SK-N-SH treated with all-trans-retinoic acid at 6 μM for 48 hours (cell line): ENCODE measurements at regions not wholly inside any gene's neighbourhood (a gene's known extent, or its start where the extent isn't known, plus 50 kb on each side); places are given as distances from the start of the nearest gene placed in this dataset.

Source experiments
- ATAC-seq: fragments of 200-7000 bp; cut with Tn5 transposase; 3 replicates; pipeline ENCODE4 v1.9.1; 2020; ENCODE audit warnings: mild to moderate bottlenecking, moderate library complexity
- ARNTL ChIP-seq: fragments of 450-650 bp; formaldehyde crosslinking; IDR thresholded peaks from 2 replicates; pipeline ENCODE4 v1.5.0; 2020; ENCODE audit warnings: low read depth, mild to moderate bottlenecking, moderate library complexity, borderline replicate concordance
- BACH2 ChIP-seq: fragments of 250-450 bp; sonication (Bioruptor Pico); IDR thresholded peaks from 2 replicates; pipeline ENCODE4 v1.9.0; 2021; ENCODE audit warnings: mild to moderate bottlenecking, borderline replicate concordance
- CSDC2 ChIP-seq: fragments of 250-450 bp; sonication (Bioruptor Pico); IDR thresholded peaks from 2 replicates; pipeline ENCODE4 v1.5.0; 2020; ENCODE audit warnings: mild to moderate bottlenecking, moderate library complexity
- ESRRG ChIP-seq: fragments of 250-450 bp; sonication (Bioruptor Pico); IDR thresholded peaks from 2 replicates; pipeline ENCODE4 v1.6.1; 2021; ENCODE audit warnings: mild to moderate bottlenecking
- OSR1 ChIP-seq: fragments of 250-450 bp; sonication (Bioruptor Pico); IDR thresholded peaks from 2 replicates; pipeline ENCODE4 v1.8.0; 2022; ENCODE audit warnings: moderate library complexity, mild to moderate bottlenecking, inconsistent platforms
- PPARA ChIP-seq: fragments of 250-450 bp; sonication (Bioruptor Pico); IDR thresholded peaks from 2 replicates; pipeline ENCODE4 v1.5.0; 2020; ENCODE audit warnings: mild to moderate bottlenecking, borderline replicate concordance
- RARB ChIP-seq: fragments of 250-450 bp; sonication (Bioruptor Pico); IDR thresholded peaks from 2 replicates; pipeline ENCODE4 v1.8.0; 2021; ENCODE audit warnings: mild to moderate bottlenecking, moderate library complexity
- SNAI2 ChIP-seq: fragments of 250-450 bp; sonication (Bioruptor Pico); IDR thresholded peaks from 2 replicates; pipeline ENCODE4 v1.5.0; 2020; ENCODE audit warnings: mild to moderate bottlenecking, moderate library complexity
- TCF4 ChIP-seq: fragments of 250-450 bp; sonication (Bioruptor Pico); IDR thresholded peaks from 2 replicates; pipeline ENCODE4 v1.8.0; 2021; ENCODE audit warnings: mild to moderate bottlenecking, moderate library complexity, borderline replicate concordance
- TOX ChIP-seq: fragments of 250-450 bp; sonication (Bioruptor Pico); IDR thresholded peaks from 2 replicates; pipeline ENCODE4 v1.8.0; 2021; ENCODE audit warnings: mild to moderate bottlenecking, moderate library complexity, borderline replicate concordance
- ZFP3 ChIP-seq: fragments of 250-450 bp; sonication (Bioruptor Pico); IDR thresholded peaks from 2 replicates; pipeline ENCODE4 v1.5.0; 2020; ENCODE audit warnings: mild to moderate bottlenecking, moderate library complexity
- ZFP30 ChIP-seq: fragments of 450-650 bp; formaldehyde crosslinking; IDR thresholded peaks from 2 replicates; pipeline ENCODE4 v1.5.0; 2022; ENCODE audit warnings: mild to moderate bottlenecking, moderate library complexity
- ZNF565 ChIP-seq: fragments of 450-650 bp; formaldehyde crosslinking; conservative IDR thresholded peaks from 2 replicates; pipeline ENCODE4 v1.5.0; 2020; ENCODE audit warnings: low read depth, mild to moderate bottlenecking, moderate library complexity
- ZNF70 ChIP-seq: fragments of 450-650 bp; formaldehyde crosslinking; IDR thresholded peaks from 2 replicates; pipeline ENCODE4 v1.5.0; 2020; ENCODE audit warnings: mild to moderate bottlenecking, moderate library complexity
- ZNF8 ChIP-seq: fragments of 450-650 bp; formaldehyde crosslinking; IDR thresholded peaks from 2 replicates; pipeline ENCODE4 v1.5.0; 2020; ENCODE audit warnings: mild to moderate bottlenecking, moderate library complexity
- TF ChIP-seq, protein P1 (sequence below): fragments of 250-450 bp; sonication (Bioruptor Pico); IDR thresholded peaks from 2 replicates; pipeline ENCODE4 v1.5.0; 2020; ENCODE audit warnings: mild to moderate bottlenecking, moderate library complexity
- TF ChIP-seq, protein P2 (sequence below): fragments of 250-450 bp; sonication (Bioruptor Pico); IDR thresholded peaks from 2 replicates; pipeline ENCODE4 v1.5.1; 2020; ENCODE audit warnings: low read depth, mild to moderate bottlenecking, moderate library complexity
- TF ChIP-seq, protein P3 (sequence below): fragments of 250-450 bp; sonication (Bioruptor Pico); IDR thresholded peaks from 2 replicates; pipeline ENCODE4 v1.5.1; 2021; ENCODE audit warnings: mild to moderate bottlenecking, moderate library complexity
- TF ChIP-seq, protein P4 (sequence below): fragments of 250-450 bp; sonication (Bioruptor Pico); IDR thresholded peaks from 2 replicates; pipeline ENCODE4 v1.8.0; 2020; ENCODE audit warnings: mild to moderate bottlenecking, moderate library complexity, borderline replicate concordance

DNA sequence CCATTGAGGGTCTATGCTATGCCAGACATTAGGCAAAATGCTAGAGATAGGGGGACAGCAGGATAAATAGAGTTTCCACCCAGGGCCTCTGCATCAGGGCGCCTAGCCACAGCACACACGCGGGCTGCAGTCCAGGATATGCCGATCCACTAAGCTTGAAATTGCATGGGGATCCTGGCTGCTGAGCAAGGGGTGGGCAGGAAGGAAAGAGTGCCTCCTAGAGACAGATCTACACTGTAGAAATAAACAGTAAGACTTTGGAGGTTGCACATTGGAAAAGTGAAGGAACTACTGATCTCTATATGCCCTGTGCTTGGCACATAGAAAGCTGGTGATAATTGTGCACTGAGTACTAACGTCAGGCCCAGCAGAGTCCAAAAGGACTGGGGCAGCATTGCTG, 411.1 kb downstream of the PRDM2 start (continued):
- TF ChIP-seq, protein P1, sequence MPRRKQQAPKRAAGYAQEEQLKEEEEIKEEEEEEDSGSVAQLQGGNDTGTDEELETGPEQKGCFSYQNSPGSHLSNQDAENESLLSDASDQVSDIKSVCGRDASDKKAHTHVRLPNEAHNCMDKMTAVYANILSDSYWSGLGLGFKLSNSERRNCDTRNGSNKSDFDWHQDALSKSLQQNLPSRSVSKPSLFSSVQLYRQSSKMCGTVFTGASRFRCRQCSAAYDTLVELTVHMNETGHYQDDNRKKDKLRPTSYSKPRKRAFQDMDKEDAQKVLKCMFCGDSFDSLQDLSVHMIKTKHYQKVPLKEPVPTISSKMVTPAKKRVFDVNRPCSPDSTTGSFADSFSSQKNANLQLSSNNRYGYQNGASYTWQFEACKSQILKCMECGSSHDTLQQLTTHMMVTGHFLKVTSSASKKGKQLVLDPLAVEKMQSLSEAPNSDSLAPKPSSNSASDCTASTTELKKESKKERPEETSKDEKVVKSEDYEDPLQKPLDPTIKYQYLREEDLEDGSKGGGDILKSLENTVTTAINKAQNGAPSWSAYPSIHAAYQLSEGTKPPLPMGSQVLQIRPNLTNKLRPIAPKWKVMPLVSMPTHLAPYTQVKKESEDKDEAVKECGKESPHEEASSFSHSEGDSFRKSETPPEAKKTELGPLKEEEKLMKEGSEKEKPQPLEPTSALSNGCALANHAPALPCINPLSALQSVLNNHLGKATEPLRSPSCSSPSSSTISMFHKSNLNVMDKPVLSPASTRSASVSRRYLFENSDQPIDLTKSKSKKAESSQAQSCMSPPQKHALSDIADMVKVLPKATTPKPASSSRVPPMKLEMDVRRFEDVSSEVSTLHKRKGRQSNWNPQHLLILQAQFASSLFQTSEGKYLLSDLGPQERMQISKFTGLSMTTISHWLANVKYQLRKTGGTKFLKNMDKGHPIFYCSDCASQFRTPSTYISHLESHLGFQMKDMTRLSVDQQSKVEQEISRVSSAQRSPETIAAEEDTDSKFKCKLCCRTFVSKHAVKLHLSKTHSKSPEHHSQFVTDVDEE (CRISPR knock-in tag) = no peak
- TF ChIP-seq ZNF70 = no peak
- no peak for TF ChIP-seq OSR1 (CRISPR knock-in tag)
- TF ChIP-seq TCF4 = no peak
- no peak for TF ChIP-seq PPARA
- TF ChIP-seq, protein P2, sequence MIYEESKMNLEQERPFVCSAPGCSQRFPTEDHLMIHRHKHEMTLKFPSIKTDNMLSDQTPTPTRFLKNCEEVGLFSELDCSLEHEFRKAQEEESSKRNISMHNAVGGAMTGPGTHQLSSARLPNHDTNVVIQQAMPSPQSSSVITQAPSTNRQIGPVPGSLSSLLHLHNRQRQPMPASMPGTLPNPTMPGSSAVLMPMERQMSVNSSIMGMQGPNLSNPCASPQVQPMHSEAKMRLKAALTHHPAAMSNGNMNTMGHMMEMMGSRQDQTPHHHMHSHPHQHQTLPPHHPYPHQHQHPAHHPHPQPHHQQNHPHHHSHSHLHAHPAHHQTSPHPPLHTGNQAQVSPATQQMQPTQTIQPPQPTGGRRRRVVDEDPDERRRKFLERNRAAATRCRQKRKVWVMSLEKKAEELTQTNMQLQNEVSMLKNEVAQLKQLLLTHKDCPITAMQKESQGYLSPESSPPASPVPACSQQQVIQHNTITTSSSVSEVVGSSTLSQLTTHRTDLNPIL (CRISPR knock-in tag) = no peak
- TF ChIP-seq ARNTL (CRISPR knock-in tag) = no peak
- no peak for TF ChIP-seq ZNF565 (CRISPR knock-in tag)
- TF ChIP-seq ESRRG (CRISPR knock-in tag) = no peak
- no peak for TF ChIP-seq RARB

DNA sequence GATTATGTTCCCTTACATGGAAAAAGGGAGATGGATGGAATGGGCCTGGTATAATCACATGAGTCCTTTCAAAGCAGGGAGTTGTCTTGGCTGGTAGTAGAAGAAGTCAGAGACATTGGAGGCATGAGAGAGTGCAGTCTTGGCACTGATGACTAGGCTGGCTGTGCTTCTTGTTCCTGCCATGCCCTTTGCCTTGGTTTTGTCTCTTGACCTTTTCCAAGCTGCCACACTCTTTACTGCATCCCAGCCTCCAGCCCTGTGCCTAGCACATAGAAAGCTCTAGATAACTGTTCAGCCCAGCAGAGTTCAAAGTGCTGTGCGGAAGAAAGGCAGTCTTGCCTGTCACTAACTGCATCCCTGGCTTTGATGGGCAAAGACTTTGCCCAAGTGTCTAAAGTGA, 412.6 kb downstream of the PRDM2 start:
- no peak for ATAC-seq
- TF ChIP-seq OSR1 (CRISPR knock-in tag) (no peak), ARNTL (CRISPR knock-in tag) (no peak), PPARA (no peak), CSDC2 (CRISPR knock-in tag) (no peak), ZNF565 (CRISPR knock-in tag) (no peak)
- TF ChIP-seq, protein P2 (CRISPR knock-in tag) = no peak

DNA sequence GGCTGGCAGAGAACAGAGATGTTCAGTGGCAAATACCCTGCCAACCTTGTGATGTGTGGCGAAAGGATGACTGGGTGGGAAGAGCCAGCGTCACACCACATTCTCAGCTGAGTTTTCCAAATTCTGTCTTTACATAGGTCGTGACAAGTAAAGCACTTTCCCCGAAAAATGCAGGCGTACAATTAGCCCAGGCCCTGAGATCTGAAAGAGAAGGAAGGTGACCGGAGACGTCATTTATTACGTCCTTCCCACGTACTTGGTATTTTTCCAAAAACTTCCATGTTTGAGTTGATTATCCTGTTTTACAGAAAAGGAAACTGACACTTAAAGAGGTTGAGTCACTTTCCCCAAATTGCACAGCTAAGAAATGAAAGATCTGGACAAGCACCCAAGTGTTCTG, 413.3 kb downstream of the PRDM2 start:
- no peak for ATAC-seq
- TF ChIP-seq TOX (CRISPR knock-in tag) (no peak), ZFP3 (CRISPR knock-in tag) (no peak), ESRRG (CRISPR knock-in tag) (no peak), BACH2 (CRISPR knock-in tag) (no peak), PPARA (no peak)
- TF ChIP-seq, protein P3, sequence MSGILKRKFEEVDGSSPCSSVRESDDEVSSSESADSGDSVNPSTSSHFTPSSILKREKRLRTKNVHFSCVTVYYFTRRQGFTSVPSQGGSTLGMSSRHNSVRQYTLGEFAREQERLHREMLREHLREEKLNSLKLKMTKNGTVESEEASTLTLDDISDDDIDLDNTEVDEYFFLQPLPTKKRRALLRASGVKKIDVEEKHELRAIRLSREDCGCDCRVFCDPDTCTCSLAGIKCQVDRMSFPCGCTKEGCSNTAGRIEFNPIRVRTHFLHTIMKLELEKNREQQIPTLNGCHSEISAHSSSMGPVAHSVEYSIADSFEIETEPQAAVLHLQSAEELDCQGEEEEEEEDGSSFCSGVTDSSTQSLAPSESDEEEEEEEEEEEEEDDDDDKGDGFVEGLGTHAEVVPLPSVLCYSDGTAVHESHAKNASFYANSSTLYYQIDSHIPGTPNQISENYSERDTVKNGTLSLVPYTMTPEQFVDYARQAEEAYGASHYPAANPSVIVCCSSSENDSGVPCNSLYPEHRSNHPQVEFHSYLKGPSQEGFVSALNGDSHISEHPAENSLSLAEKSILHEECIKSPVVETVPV (CRISPR knock-in tag) = no peak
- TF ChIP-seq, protein P4, sequence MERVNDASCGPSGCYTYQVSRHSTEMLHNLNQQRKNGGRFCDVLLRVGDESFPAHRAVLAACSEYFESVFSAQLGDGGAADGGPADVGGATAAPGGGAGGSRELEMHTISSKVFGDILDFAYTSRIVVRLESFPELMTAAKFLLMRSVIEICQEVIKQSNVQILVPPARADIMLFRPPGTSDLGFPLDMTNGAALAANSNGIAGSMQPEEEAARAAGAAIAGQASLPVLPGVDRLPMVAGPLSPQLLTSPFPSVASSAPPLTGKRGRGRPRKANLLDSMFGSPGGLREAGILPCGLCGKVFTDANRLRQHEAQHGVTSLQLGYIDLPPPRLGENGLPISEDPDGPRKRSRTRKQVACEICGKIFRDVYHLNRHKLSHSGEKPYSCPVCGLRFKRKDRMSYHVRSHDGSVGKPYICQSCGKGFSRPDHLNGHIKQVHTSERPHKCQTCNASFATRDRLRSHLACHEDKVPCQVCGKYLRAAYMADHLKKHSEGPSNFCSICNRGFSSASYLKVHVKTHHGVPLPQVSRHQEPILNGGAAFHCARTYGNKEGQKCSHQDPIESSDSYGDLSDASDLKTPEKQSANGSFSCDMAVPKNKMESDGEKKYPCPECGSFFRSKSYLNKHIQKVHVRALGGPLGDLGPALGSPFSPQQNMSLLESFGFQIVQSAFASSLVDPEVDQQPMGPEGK (CRISPR knock-in tag) = no peak

DNA sequence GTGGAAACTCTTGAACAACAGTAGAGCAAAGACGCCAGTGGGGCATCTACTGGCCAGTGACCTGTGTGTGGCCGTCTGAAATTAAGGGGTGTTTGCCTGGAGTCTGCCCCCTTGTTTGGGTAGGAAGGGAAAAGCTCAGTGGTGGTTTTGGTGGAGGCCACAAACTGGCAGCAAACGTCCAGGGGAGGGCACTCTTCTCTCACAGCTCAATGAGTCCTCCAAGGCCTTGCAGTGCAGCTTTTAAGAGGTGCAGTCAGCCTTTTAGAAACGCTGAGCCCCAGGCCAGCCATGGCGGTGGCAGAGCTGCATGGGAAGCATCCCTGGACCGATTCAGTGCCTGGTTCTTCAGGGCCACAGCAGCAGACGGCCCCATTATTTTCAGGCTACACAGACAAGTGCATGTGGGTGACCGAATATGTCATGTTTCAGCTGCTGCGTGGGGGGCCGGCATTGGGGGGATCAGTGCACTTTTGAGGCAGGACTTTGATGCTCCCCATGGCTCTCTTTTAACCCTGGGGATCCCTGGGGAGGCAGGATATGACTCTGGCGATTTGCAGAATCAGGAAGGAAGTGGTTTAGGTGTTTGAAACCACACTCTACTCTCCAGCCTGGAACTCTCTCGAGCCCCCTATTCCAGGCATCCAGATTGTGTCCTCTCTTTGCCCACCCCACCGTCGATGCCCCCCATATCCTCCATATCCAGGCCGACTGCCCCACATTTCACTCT, 414.0 kb downstream of the PRDM2 start:
- no peak for ATAC-seq
- TF ChIP-seq TOX (CRISPR knock-in tag) = no peak
- TF ChIP-seq, protein P3 (CRISPR knock-in tag) = no peak
- no peak for TF ChIP-seq ZNF8 (CRISPR knock-in tag)
- no peak for TF ChIP-seq PPARA
- TF ChIP-seq ESRRG (CRISPR knock-in tag) = no peak
- TF ChIP-seq SNAI2 = no peak
- TF ChIP-seq BACH2 (CRISPR knock-in tag) = no peak
- TF ChIP-seq TCF4 = no peak
- TF ChIP-seq, protein P1 (CRISPR knock-in tag) = no peak
- TF ChIP-seq ZFP30 = no peak
- TF ChIP-seq, protein P2 (CRISPR knock-in tag) = no peak
- TF ChIP-seq ARNTL (CRISPR knock-in tag) = no peak
- TF ChIP-seq OSR1 (CRISPR knock-in tag) = no peak
